NOMO-1 treated with dmso at 0.1 percent for 144 hours (cell line): ENCODE measurements at regions not wholly inside any gene's neighbourhood (a gene's known extent, or its start where the extent isn't known, plus 50 kb on each side); places are given as distances from the start of the nearest gene placed in this dataset.

Experiments used
- DNase-seq: peaks from one replicate; lab custom pipeline; 2025; ENCODE audit not compliant: unreplicated experiment; lab: John Stamatoyannopoulos, UW

DNA sequence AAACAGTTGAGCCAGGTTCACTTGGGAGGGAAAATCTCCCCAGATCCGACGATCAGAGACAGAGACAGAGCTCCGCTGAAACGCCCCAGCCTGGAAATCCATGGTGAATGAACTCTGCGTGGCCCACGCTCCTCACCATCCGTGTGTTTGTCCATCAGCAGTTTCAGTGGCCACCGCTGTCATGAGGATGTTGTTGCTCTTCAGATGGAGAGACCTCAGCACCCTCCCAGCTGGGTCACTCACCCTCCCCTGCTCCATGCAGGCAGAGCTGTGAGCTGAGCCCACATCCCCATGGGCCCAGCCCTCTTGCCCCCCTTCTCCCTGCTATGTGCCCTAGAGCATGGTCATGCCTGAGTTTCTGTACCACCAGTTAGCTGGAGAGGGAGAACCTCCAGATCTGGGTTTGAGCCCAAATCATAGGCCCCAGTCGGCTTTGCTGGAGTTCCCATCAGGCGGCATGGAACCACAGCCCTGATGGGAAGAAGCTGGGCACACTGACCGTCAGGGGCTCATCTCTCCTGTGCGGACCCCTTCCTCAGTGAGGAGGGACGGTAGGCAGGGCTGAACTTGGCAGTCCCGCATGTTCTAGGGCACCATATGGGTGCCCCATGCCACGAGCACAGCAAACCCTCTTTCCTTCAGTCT is 154.4 kb upstream of the COL5A1 start:
- DNase-seq, result no peak

- no peak for DNase-seq
Measured at GRCh38 chr9:134488331-134489280, 153.0 kb upstream of the COL5A1 start.

DNA sequence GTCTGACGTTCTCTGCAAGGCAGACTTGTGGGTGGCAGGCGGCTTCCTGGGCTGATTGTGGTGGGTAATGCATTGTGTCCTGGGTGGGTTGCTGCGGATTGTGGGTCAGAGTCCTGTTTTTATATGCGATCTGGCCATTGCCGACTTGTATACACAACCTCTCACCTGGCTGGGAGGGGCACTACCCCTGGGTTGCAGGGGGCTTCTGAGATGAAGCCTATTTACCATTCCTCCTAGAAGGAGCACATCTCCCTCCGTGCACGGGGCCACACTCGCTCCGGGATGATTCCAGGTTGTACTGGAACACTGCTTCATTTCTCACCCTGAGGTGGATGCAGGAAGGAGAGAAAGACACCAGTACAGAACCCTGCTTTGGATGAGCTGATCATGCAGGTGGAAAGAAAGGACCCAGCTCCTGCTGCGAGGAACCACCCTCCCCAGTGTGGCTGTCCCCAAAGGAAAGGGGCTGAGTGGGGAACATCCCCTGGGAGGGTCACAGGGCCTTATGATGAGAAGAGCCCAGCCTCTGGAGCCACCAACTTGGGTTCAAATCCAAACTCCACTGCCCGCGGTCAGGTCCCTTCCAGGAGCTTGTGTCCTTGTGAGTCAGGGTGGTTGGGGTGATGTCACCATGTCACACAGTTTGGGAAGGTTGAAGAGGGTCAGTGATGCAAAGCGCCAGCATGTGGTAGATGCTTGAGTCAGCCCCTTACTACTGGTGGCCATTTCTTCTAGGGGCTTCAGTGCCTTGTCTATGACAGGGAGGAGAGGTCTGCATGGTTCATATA is 151.8 kb upstream of the COL5A1 start:
- no peak for DNase-seq

DNA sequence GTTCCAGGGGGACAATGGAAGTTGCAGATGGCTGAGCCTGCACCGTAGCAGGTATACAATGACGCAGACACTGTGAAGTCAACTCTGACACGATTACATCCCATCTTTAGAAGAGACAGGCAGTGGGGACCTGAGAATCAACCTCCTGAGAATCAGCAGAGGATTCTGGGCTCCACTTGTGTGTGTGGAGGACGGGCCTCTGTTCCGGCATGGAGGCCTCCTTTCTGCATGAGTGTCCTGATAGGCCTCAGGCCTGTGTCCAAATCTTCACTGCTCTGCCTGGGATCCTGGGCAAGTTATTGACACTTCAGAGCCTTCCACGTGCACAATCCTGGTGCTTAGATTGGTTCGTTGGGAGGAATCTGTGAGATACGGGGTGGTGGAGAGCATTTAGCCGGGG is 151.2 kb upstream of the COL5A1 start:
- no peak for DNase-seq

DNA sequence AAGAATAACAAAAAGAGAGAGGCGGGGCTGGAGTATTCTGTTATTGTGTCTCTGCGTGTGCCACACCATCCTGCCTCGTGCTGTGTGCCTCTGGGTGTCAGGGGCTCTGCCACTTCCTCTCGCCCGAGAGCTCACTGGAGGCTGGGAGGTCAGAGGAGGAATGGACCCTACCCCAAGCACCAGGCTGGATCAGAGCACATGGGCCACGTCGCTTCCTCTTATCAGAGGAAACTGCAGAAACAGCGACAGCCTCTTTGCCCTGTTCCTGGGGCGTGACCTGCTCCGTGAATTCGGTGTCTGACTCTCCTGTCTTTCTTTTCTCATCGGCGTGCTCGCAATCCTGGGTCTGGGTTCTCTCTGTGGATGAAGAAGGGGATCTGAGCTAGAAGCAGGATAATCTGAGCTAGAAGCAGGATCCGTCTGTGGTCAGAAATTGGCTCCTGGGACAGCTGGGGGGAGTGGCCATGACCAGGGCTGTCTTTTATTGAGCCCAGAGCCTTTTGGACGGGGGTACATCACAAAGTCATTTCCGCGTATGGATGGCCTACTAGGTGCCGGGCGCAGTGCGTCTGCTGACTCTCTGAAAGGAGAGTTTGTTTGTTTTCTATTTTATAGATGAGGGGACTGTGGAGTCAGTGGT is 150.3 kb upstream of the COL5A1 start:
- DNase-seq, result no peak

DNA sequence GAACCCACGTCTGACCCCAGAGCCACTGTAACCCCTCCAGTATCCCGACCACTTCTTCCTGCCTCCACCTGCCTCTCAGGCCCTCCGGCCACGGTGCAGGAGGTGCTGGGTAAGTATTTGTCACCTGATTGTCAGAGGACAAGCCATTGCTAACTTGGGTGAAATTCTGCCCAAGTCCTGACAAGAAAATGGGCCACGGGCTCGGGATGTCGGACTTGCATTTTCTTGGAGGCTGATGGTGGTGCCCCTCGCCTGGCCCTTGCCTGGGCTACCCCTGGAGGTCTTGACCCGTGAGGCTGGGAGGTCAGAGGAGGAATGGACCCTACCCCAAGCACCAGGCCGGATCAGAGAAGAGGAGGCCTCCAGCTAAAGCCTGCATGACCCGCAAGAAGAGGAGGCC is 149.7 kb upstream of the COL5A1 start:
- DNase-seq, result no peak

DNA sequence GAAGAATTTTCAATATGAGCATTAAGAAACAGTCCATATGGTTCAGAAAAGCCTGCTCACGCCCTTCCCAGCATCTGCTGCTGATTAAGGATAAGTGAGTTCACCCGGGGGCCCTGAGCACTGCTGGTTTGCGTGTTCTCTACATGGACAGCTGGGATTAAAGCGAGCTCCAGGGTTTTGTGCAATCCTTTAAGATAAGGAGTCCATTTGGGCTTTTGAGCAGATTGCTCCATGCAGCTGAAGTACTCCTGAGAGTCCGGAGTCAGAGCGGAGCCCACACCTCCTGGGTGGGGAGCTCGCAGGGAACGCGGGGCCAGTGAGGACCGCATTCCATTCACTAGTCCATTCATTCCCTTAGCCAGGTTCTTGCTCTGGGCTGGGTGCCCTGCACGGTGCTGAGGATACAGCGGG is 149.3 kb upstream of the COL5A1 start:
- DNase-seq, result no peak

DNA sequence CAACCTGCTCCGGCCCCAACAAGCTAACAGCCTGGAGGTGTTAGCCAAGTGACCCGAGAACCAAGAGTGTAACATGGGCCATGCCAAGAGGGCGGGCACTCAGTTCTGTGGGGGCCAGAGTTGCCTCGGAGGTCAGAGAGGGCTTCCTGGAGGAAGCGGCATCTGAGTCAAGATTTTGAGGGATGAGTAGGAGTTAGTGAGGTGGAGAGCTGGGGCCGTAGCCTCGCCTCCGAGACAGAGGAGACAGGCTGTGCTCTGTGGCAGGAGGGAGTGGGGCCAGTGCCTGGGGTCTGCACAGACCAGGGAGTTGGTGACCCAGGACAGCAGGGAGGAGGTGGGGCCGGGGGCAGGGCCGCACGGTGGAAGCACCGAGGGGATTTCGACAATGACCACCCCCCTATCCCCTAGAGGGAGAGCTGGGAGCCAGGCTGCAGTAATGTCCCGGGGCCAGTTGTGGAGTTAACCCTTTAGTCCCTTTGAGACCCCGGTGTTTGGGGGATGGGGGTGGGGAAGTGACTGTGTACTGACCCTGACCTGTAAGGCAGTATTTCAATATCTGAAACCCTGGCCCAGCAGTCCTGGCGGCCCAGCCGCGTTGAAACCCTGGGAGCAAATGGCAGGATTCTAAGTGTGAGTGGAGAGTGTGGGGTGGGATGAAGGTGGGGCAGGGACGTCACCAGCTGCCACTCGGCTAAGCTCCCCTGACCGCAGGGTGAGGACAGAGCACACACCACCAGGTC is 148.7 kb upstream of the COL5A1 start:
- DNase-seq, result no peak

GRCh38 chr9:134493461-134494272 is 147.9 kb upstream of the COL5A1 start:
- no peak for DNase-seq

DNA sequence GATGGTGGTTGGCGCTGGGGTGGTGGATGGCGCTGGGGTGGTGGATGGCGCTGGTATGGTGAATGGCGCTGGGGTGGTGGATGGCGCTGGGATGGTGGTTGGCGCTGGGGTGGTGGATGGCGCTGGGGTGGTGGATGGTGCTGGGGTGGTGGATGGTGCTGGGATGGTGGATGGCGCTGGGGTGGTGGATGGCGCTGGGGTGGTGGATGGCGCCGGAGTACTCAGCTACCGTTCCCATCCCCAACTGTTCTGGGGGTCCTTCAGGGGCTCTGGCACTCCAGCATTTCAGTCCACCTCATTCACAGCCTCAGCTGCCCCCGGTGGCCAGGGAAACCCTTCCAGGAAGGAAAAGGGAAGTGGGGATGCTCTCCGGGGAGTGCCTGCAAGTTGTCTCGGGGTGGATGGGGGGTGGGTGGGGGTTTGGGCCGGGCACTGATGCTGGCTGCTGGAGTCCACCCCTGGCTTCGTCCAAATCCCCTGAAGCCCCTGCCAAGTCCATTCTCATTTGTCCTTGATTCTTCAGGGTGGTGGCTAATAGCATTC is 147.3 kb upstream of the COL5A1 start:
- no peak for DNase-seq

GRCh38 chr9:134494905-134495304 is 146.7 kb upstream of the COL5A1 start:
- no peak for DNase-seq

DNA sequence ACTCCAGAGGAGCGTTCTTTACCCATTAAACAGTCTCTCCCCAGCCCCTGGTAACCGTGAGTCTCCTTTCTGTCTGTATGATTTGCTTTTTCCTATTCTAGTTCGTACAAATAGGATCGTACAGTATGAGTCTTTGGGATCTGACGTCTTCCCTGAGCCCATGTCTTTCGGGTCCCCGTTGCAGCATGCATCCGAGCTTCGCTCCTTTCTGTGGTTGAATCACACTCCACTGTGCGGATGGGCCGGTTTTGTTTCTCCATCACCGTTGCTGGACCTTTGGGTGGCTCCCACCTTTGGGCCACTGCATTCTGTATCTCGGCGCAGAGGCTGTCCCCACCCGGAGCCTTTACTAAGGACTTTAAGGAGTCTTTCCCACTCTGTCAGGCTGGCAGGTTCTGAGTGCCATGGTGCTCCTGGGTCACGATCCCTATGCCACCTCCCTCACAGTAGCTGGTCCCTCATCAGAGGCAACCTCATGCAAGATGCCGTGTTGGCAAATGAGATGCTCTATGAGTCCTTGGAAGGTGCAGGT is 145.7 kb upstream of the COL5A1 start:
- DNase-seq, result no peak

DNA sequence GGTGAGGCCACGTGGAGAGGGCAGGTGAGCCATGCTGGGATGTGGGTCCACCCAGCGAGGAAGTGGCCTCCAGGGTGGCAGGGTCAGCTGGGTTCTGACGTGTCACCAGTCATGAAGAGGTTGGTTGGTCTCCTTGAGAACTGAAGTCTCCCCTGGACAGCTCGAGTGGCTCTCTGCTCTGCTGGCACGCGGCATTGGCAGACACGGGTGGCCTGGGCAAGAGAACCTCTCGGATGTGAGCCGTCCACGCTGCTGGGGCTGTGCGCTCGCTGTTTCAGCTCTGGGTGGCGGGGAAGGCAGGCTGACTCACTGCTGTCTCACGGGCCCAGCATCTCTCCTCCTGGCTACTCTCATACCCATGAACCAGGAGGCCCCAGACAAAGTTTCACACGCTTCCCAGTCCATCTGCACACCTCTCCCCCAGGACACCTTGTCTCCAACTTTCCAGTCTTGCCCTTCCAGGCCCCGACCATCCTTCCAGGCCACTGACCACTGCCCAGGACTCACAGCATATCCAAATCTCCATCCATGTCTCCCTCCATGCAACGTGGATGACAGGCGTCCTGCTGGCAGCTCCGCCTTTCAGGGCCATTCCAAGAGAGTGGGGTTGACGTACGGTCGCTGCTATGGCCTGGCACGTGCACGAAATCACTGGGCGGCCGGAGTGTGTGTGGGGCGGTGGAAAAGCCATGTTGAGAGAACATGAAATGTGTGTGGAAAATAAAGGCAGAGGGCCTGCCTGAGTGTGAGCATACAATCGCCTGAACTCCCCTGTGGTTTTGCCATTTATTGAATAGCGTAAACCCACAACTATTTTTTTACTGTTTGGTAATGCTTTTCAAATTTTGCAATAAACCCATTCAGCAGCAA is 145.0 kb upstream of the COL5A1 start:
- no peak for DNase-seq

GRCh38 chr9:134497283-134497860 is 144.2 kb upstream of the COL5A1 start:
- DNase-seq, result no peak

- no peak for DNase-seq
Measured at GRCh38 chr9:134498814-134499166, 142.8 kb upstream of the COL5A1 start.

DNA sequence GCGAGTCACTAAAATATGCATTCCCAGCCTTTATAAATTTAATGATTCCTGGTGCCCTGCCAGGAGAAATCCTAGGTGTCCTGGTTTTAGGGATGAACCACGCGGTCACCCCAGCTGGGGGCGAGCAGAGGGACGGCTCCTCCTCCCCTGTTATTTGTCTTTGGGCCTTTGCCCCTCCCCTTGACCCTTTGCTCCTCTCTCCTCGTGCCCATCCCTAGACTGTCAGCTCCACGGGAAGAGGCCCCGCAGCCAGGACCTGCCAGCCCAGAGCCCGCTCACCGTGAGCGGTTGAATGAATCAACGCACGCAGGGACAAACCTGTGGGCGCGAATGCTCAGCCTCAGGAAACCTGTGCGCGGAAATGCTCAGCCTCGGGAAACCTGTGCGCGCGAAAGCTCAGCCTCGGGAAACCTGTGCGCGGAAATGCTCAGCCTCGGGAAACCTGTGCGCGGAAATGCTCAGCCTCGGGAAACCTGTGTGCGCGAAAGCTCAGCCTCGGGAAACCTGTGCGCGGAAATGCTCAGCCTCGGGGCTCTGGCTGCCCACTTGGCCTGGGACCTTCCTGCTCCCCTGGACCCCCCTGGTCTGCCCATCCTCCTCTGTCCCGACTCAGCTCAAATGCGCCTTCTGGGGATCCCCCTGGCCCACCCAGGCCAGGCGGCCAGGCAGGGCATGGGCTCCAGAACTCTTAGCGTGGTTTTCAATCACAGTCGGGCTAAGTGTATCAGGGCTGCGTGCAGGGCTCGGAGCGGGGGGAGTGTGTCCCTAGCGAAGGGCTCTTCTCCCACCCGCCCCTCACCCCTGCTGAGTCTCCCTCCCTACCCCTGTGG is 140.5 kb upstream of the COL5A1 start:
- DNase-seq, result no peak

- no peak for DNase-seq
Measured at GRCh38 chr9:134501761-134502265, 139.8 kb upstream of the COL5A1 start.
